BLaER1 (cell line): ENCODE measurements at regions not wholly inside any gene's neighbourhood (a gene's known extent, or its start where the extent isn't known, plus 50 kb on each side); places are given as distances from the start of the nearest gene placed in this dataset.
"Not testable (repeated sequence)": the region's sequence is repeated elsewhere in the genome, so short reads cannot be mapped to it uniquely, and the experiment has no call there.

ENCODE experiments used
- H3K27ac ChIP-seq: shearing (Covaris generic); formaldehyde crosslinking; 2 replicates; pipeline ENCODE4 v1.8.1; 2022
- H3K27me3 ChIP-seq: shearing (Covaris generic); formaldehyde crosslinking; 2 replicates; pipeline ENCODE4 v1.8.1; 2022
- H3K36me3 ChIP-seq: shearing (Covaris generic); formaldehyde crosslinking; 2 replicates; pipeline ENCODE4 v1.8.1; 2022
- H3K4me1 ChIP-seq: shearing (Covaris generic); formaldehyde crosslinking; 2 replicates; pipeline ENCODE4 v1.8.1; 2022
- H3K4me2 ChIP-seq: shearing (Covaris generic); formaldehyde crosslinking; 2 replicates; pipeline ENCODE4 v1.8.1; 2022
- H3K4me3 ChIP-seq: shearing (Covaris generic); formaldehyde crosslinking; 2 replicates; pipeline ENCODE4 v1.8.1; 2022
- H3K9ac ChIP-seq: shearing (Covaris generic); formaldehyde crosslinking; 2 replicates; pipeline ENCODE4 v1.8.1; 2022
- H3K9me3 ChIP-seq: shearing (Covaris generic); formaldehyde crosslinking; 2 replicates; pipeline ENCODE4 v1.8.1; 2022
- H4K20me1 ChIP-seq: shearing (Covaris generic); formaldehyde crosslinking; 2 replicates; pipeline ENCODE4 v1.8.1; 2022
- Cebpa-rat ChIP-seq: shearing (Covaris generic); IDR thresholded peaks from 2 replicates; pipeline ENCODE4 v1.8.1; 2022

DNA sequence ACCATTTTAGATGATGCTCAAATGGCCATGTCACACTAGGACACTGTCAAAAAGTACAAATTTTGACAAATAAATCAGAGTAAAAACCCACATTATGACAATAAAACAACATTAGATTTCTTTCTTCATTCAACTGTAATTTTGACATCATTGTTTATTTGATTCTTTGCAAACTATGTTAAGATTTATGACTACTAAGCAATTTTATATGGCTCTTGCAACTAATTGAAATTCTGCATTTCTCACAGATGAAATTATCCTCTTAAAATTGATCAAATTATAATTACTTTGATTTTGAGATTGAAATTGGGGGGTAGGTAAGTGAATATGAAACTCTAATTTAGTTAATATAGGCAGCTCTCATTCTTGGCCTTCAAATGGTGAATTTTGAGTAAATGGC, 59.8 kb downstream of the ATOH1 start:
- Histone ChIP-seq H3K4me1 (no peaks in the 10 kb centered on the region), H4K20me1 (no peaks in the 10 kb centered on the region), H3K27ac (no peak overlapping the region), H3K4me3 (no peak overlapping the region), H3K4me2 (no peak overlapping the region), H3K9me3 (no peaks in the 10 kb centered on the region), H3K36me3 (no peaks in the 10 kb centered on the region), H3K9ac (no peak overlapping the region), H3K27me3 (no peaks in the 10 kb centered on the region)
- TF ChIP-seq Cebpa-rat = no peak

DNA sequence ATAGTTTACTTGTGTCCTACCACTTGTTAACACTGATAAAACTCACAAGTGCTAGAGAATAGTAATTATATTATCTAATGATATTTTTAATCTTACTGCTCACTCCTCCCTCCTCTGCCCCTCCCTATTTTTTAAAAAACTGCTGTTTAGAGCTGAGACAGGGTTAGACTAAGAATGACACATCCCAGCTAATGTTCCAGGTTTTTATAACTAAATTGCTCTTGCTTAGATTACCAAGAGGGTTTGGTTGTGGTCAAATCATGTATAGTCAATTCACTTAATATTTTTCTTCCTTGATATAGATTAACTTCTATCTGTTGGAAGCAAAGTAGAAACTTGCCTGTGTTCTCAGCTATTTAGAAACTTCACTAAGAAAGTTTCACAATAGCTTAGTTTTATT, 60.2 kb downstream of the ATOH1 start:
- no peak overlapping the region for H3K4me2 ChIP-seq
- no peak overlapping the region for H3K27ac ChIP-seq
- no peaks in the 10 kb centered on the region for H4K20me1 ChIP-seq
- no peaks in the 10 kb centered on the region for H3K4me1 ChIP-seq
- no peaks in the 10 kb centered on the region for H3K36me3 ChIP-seq
- no peaks in the 10 kb centered on the region for H3K9me3 ChIP-seq
- TF ChIP-seq Cebpa-rat = no peak
- no peak overlapping the region for H3K4me3 ChIP-seq
- H3K9ac ChIP-seq = no peak overlapping the region
- H3K27me3 ChIP-seq = no peaks in the 10 kb centered on the region

DNA sequence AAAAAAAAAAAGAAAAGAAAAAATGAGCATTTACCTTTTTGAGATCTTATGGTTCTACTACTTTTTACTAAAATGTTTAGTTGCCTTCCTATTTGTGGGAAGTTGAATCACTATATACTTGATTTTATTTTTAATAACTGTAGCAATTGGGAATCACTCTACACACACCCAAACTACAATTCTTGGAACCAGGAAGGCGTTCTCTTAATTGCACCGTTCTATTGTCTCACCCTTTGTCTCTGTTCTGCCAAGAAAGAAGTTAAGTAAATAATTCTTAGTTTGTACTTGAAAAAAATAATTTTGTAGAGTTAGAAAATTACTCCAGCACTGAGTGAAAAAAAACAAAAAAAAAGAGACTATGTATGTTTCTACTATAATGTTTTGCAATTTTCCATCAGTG, 62.7 kb downstream of the ATOH1 start:
- no peak for TF ChIP-seq Cebpa-rat
- no peak overlapping the region for H3K4me3 ChIP-seq
- H3K27ac ChIP-seq = no peak overlapping the region
- no peaks in the 10 kb centered on the region for H3K4me1 ChIP-seq
- H3K9ac ChIP-seq = no peak overlapping the region
- H3K9me3 ChIP-seq = no peaks in the 10 kb centered on the region
- H3K4me2 ChIP-seq = no peak overlapping the region
- no peaks in the 10 kb centered on the region for H4K20me1 ChIP-seq
- no peaks in the 10 kb centered on the region for H3K27me3 ChIP-seq
- H3K36me3 ChIP-seq = no peaks in the 10 kb centered on the region

DNA sequence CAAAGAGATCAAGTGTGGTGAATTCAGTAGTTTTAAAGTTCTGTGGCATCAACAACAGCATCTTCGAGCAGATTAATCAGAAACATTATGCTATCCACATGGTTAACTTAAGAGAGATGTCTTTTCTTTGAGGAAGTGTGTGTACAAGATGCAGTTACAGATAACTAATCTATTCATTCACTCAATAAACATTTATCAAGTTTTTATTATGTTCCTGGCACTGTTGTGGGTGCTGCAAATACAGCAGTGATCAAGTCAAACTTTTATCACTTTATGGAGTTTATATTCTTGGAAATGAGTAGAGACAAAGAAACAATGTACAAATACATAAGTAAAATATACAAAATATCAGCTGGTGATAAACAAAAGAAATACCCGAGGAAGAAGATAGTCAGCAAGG, 66.4 kb downstream of the ATOH1 start:
- H3K4me3 ChIP-seq = no peak overlapping the region
- H3K9me3 ChIP-seq = no peaks in the 10 kb centered on the region
- TF ChIP-seq Cebpa-rat = no peak
- no peaks in the 10 kb centered on the region for H3K36me3 ChIP-seq
- no peaks in the 10 kb centered on the region for H3K27me3 ChIP-seq
- H3K9ac ChIP-seq = no peak overlapping the region
- no peaks in the 10 kb centered on the region for H4K20me1 ChIP-seq
- no peak overlapping the region for H3K4me2 ChIP-seq
- H3K27ac ChIP-seq = no peak overlapping the region
- H3K4me1 ChIP-seq = peaks cover 7% of the 10 kb centered on the region; the same call in 1 of the 2 replicates

DNA sequence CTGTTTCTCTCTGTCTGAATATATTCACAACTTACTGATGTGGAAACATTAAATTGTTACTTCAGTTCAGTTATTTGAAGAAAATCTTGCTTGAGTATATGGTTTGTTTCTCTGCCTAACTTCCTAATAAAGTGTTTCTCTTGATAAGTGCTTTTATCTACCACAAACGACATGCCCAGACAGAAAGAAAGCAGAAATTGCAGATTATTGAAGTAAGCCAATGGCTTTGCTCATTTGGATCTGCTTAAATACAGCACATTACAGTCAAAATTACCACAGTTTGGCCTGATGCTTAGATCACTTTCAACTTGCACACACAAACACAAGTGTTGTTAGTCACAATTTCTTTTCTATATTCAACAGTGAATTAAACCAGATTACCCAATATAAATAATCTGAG, 68.0 kb downstream of the ATOH1 start:
- Histone ChIP-seq H3K27ac (no peak overlapping the region), H3K4me3 (no peak overlapping the region), H3K27me3 (no peaks in the 10 kb centered on the region), H4K20me1 (no peaks in the 10 kb centered on the region), H3K4me1 (peaks cover 7% of the 10 kb centered on the region; the same call in 1 of the 2 replicates), H3K36me3 (no peaks in the 10 kb centered on the region), H3K4me2 (no peak overlapping the region), H3K9ac (no peak overlapping the region), H3K9me3 (no peaks in the 10 kb centered on the region)
- no peak for TF ChIP-seq Cebpa-rat

DNA sequence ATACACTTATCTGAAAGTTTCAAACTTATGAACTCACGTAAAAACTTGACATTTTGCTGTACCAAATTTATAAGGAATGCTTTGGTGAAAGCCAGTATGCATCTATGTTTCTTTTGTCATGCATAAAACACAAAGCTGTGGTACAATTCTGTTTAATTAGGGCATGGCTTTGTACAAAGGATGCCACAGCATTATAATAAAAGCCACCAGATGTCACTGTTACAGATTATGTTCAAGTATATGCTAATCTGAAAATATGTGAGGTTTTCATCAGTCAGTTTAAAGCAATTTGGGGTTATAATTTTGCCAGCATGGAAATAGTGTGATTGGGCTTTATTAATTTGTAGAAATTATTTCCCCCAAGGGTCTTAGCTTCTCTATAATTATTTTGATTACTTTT, 69.0 kb downstream of the ATOH1 start:
- H3K4me2 ChIP-seq = no peak overlapping the region
- TF ChIP-seq Cebpa-rat = no peak
- peaks cover 7% of the 10 kb centered on the region; the same call in 1 of the 2 replicates for H3K4me1 ChIP-seq
- H3K9ac ChIP-seq = no peak overlapping the region
- H3K4me3 ChIP-seq = no peak overlapping the region
- H3K27ac ChIP-seq = no peak overlapping the region
- no peaks in the 10 kb centered on the region for H3K9me3 ChIP-seq
- H3K36me3 ChIP-seq = no peaks in the 10 kb centered on the region
- H3K27me3 ChIP-seq = no peaks in the 10 kb centered on the region
- no peaks in the 10 kb centered on the region for H4K20me1 ChIP-seq

DNA sequence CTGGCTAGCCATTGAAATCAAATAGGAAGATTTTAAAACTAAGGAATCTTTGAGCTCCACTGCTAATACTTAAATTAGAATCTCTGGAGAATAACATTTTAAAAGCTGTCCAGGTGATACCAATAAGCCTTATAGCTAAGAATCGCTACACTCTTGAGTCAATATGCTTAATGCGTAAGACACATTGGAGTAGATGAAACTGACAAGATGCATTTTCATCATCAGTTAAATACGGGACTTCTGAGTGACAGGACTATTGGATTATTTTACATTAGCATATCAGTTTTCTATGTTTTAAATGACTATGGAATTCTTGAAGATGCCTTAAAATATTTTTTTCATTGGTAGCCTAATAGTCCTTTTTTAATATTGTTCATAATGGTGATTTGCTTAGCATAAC, 80.2 kb downstream of the ATOH1 start:
- TF ChIP-seq Cebpa-rat = no peak
- no peaks in the 10 kb centered on the region for H3K4me1 ChIP-seq
- no peak overlapping the region for H3K4me2 ChIP-seq
- H3K4me3 ChIP-seq = no peak overlapping the region
- H3K27me3 ChIP-seq = no peaks in the 10 kb centered on the region
- H3K9ac ChIP-seq = no peak overlapping the region
- H4K20me1 ChIP-seq = no peaks in the 10 kb centered on the region
- no peaks in the 10 kb centered on the region for H3K9me3 ChIP-seq
- no peaks in the 10 kb centered on the region for H3K36me3 ChIP-seq
- H3K27ac ChIP-seq = no peak overlapping the region

DNA sequence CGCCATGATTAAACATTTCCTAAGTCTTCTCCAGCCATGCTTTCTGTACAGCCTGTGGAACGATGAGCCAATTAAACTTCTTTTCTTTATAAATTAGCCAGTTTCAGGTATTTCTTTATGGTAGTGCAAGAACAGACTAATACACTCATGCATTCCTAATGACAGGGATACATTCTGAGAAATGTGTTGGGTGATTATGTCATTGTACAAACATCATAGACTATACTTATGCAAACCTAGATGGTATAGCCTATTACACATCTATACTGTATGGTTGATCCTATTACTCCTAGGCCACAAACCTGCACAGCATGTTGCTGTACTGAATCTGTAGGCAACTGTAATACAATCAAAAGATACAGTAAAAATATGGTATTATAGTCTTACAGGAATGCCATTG, 83.1 kb downstream of the ATOH1 start:
- Histone ChIP-seq H3K9ac (no peak overlapping the region), H3K4me3 (no peak overlapping the region), H4K20me1 (no peaks in the 10 kb centered on the region), H3K4me1 (no peaks in the 10 kb centered on the region), H3K9me3 (no peaks in the 10 kb centered on the region), H3K4me2 (no peak overlapping the region), H3K36me3 (no peaks in the 10 kb centered on the region), H3K27me3 (no peaks in the 10 kb centered on the region), H3K27ac (no peak overlapping the region)
- no peak for TF ChIP-seq Cebpa-rat

DNA sequence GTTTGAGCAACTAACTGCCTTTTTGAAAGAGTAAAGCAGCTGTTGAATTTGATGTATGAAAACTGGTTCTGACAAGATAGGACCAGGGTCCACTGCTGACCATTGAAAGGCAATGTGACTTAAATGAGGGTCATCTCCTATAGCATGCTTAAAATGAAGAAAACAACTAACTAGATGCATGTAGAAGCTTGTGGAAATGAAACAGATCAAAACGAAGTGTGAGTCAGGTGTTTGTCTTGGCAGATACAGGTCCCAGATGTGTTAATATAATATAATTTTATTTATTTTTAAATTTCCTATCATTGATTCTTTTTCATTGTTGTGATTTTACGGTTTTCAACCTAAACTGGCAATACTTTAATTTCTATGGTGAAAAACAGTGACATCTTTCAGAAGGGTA, 83.6 kb downstream of the ATOH1 start:
- Histone ChIP-seq H3K9ac (no peak overlapping the region), H4K20me1 (no peaks in the 10 kb centered on the region), H3K4me2 (no peak overlapping the region), H3K9me3 (no peaks in the 10 kb centered on the region), H3K27me3 (no peaks in the 10 kb centered on the region), H3K27ac (no peak overlapping the region), H3K4me1 (no peaks in the 10 kb centered on the region), H3K36me3 (no peaks in the 10 kb centered on the region), H3K4me3 (no peak overlapping the region)
- no peak for TF ChIP-seq Cebpa-rat

DNA sequence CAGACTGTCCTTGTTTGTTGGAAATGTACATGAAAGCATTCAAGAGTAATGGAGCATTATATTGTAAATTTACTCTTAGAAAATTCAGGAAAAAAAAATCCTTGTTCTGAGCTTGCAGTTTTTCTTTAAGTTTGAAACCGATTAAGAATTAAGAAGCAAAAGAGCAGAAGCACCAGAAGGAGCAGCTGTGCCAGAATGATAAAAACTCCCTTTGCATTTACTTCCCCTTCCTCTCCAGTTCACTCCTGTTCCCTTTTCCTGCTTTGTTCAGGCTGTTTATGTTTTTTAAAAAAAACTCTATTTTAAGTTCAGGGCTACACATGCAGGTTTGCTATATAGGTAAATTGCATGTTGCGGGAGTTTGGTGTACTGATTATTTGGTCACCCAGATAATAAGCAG, 90.3 kb downstream of the ATOH1 start:
- Histone ChIP-seq H3K9ac (no peak overlapping the region), H3K27ac (no peak overlapping the region), H4K20me1 (no peaks in the 10 kb centered on the region), H3K9me3 (no peaks in the 10 kb centered on the region), H3K4me1 (no peaks in the 10 kb centered on the region), H3K36me3 (no peaks in the 10 kb centered on the region), H3K27me3 (no peaks in the 10 kb centered on the region), H3K4me3 (no peak overlapping the region), H3K4me2 (no peak overlapping the region)
- TF ChIP-seq Cebpa-rat = no peak

DNA sequence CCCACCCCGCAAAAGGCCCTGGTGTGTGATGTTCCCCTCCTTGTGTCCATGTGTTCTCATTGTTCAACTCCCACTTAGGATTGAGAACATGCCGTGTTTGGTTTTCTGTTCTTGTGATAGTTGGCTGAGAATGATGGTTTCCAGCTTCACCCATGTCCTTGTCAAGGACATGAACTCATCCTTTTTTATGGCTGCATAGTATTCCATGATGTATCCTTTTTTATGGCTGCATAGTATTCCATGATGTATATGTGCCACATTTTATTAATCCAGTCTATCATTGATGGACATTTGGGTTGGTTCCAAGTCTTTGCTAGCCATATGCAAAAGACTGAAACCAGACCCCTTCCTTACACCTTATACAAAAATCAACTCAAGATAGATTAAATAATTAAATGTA, 95.0 kb downstream of the ATOH1 start:
- not testable (repeated sequence) for H3K27me3 ChIP-seq, H3K27ac ChIP-seq

More for the DNA sequence above, 95.0 kb downstream of the ATOH1 start:
- not testable (repeated sequence) for H3K4me3 ChIP-seq, H3K4me1 ChIP-seq, H4K20me1 ChIP-seq, H3K9me3 ChIP-seq, H3K4me2 ChIP-seq, H3K9ac ChIP-seq, H3K36me3 ChIP-seq
